Keratinocyte (primary cell): ENCODE measurements at regions not wholly inside any gene's neighbourhood (a gene's known extent, or its start where the extent isn't known, plus 50 kb on each side); places are given as distances from the start of the nearest gene placed in this dataset.
"Not testable (repeated sequence)": the region's sequence is repeated elsewhere in the genome, so short reads cannot be mapped to it uniquely, and the experiment has no call there.

Experiments used
- DNase-seq: peaks from one replicate; pipeline ENCODE4 v3.0.0-alpha.2; 2011; ENCODE audit warnings: low read depth, missing footprints, low spot score
- FAIRE-seq: peaks from 2 replicates; lab custom pipeline; 2011; peaks lifted over from hg19 to GRCh38; lab: Jason Lieb, UNC
- H2AFZ ChIP-seq: 2 replicates; pipeline ENCODE4 v1.6.0; 2012; ENCODE audit warnings: low read length, control low read depth, inconsistent platforms; ENCODE audit not compliant: control insufficient read depth
- H3K27ac ChIP-seq: 2 replicates; pipeline ENCODE4 v1.5.1; 2011; ENCODE audit warnings: low read length; ENCODE audit not compliant: control insufficient read depth, insufficient read depth
- H3K27me3 ChIP-seq: 3 replicates; pipeline ENCODE4 v1.6.0; 2011; ENCODE audit warnings: low read length; ENCODE audit not compliant: control insufficient read depth, insufficient read depth; ENCODE audit errors: extremely low read depth
- H3K36me3 ChIP-seq, 2 experiments: 2 replicates in 1 of 2; 3 replicates in 1 of 2; pipeline ENCODE4 v1.5.1; 2011; ENCODE audit warnings: low read length in 2 of 2, mild to moderate bottlenecking in 1 of 2; ENCODE audit not compliant: control insufficient read depth in 2 of 2, insufficient read depth in 2 of 2; ENCODE audit errors: extremely low read depth in 1 of 2
- H3K4me1 ChIP-seq: 3 replicates; pipeline ENCODE4 v1.5.1; 2011; ENCODE audit warnings: low read length; ENCODE audit not compliant: control insufficient read depth, insufficient read depth; ENCODE audit errors: extremely low read depth
- H3K4me2 ChIP-seq: 3 replicates; pipeline ENCODE4 v1.6.0; 2011; ENCODE audit warnings: low read depth, low read length; ENCODE audit not compliant: control insufficient read depth, insufficient read depth; ENCODE audit errors: extremely low read depth
- H3K4me3 ChIP-seq, 3 experiments: fragments of 200-600 bp in 1 of 3; sonication (generic) in 1 of 3; 2 replicates in 2 of 3; 3 replicates in 1 of 3; pipeline ENCODE4 v1.5.1; 2011 to 2016; ENCODE audit warnings: low read length in 3 of 3, mild to moderate bottlenecking in 3 of 3, control low read depth in 2 of 3, inconsistent platforms in 1 of 3, low read depth in 1 of 3, mixed read lengths in 1 of 3, mixed run types in 1 of 3, moderate library complexity in 1 of 3; ENCODE audit not compliant: control insufficient read depth in 2 of 3, insufficient read depth in 2 of 3; ENCODE audit errors: extremely low read depth in 1 of 3
- H3K79me2 ChIP-seq: 2 replicates; pipeline ENCODE4 v1.6.0; 2012; ENCODE audit warnings: low read length; ENCODE audit not compliant: control insufficient read depth, insufficient read depth
- H3K9ac ChIP-seq: 3 replicates; pipeline ENCODE4 v1.6.0; 2011; ENCODE audit warnings: low read length; ENCODE audit not compliant: control insufficient read depth, insufficient read depth; ENCODE audit errors: extremely low read depth
- H3K9me1 ChIP-seq: 3 replicates; pipeline ENCODE4 v1.6.0; 2011; ENCODE audit warnings: low read length; ENCODE audit not compliant: control insufficient read depth, insufficient read depth; ENCODE audit errors: extremely low read depth
- H3K9me3 ChIP-seq: 2 replicates; pipeline ENCODE4 v1.5.1; 2012; ENCODE audit warnings: low read depth, low read length; ENCODE audit not compliant: control insufficient read depth
- H4K20me1 ChIP-seq: 3 replicates; pipeline ENCODE4 v1.6.0; 2011; ENCODE audit warnings: low read length; ENCODE audit not compliant: control insufficient read depth, insufficient read depth; ENCODE audit errors: extremely low read depth
- EZH2 ChIP-seq: IDR thresholded peaks from one replicate; pipeline ENCODE4 v1.6.1; 2012; ENCODE audit warnings: inconsistent platforms, mild to moderate bottlenecking, low read length, moderate library complexity
- dilution Hi-C: fragments of 300-500 bp; cut with MboI; formaldehyde crosslinking; loops from one replicate; pipeline ENCODE4 v1.7.0; 2020; ENCODE audit warnings: low sequenced_read_pairs; ENCODE audit not compliant: extremely low pct_ligation_motif_present
- TF ChIP-seq, protein P1 (sequence below), 3 experiments: IDR thresholded peaks in 1 of 3; conservative IDR thresholded peaks in 1 of 3; optimal IDR thresholded peaks in 1 of 3; 2 replicates in 2 of 3; 3 replicates in 1 of 3; pipeline versions ENCODE3 to v1.5.1; 2011; ENCODE audit warnings: low read length in 3 of 3, mild to moderate bottlenecking in 3 of 3, moderate library complexity in 2 of 3, control low read depth in 1 of 3, inconsistent platforms in 1 of 3; ENCODE audit not compliant: insufficient read depth in 2 of 3; ENCODE audit errors: extremely low read depth in 1 of 3

GRCh38 chr2:21787941-21788340, 664.2 kb downstream of the TDRD15 start:
- FAIRE-seq = no peak
- no peaks in the 10 kb centered on the region for H3K27me3 ChIP-seq
- no peak for TF ChIP-seq EZH2
- TF ChIP-seq, protein P1, sequence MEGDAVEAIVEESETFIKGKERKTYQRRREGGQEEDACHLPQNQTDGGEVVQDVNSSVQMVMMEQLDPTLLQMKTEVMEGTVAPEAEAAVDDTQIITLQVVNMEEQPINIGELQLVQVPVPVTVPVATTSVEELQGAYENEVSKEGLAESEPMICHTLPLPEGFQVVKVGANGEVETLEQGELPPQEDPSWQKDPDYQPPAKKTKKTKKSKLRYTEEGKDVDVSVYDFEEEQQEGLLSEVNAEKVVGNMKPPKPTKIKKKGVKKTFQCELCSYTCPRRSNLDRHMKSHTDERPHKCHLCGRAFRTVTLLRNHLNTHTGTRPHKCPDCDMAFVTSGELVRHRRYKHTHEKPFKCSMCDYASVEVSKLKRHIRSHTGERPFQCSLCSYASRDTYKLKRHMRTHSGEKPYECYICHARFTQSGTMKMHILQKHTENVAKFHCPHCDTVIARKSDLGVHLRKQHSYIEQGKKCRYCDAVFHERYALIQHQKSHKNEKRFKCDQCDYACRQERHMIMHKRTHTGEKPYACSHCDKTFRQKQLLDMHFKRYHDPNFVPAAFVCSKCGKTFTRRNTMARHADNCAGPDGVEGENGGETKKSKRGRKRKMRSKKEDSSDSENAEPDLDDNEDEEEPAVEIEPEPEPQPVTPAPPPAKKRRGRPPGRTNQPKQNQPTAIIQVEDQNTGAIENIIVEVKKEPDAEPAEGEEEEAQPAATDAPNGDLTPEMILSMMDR (optimal IDR thresholded peaks at IDR 0.05 in 1 of 3, IDR thresholded peaks at IDR 0.05 in 1 of 3, conservative IDR thresholded peaks at IDR 0.05 in 1 of 3; ENCODE audit: extremely low read depth in 1 of 3, insufficient read depth in 2 of 3, low read length in 3 of 3) = no peak
- no peaks in the 10 kb centered on the region for H3K36me3 ChIP-seq
- H3K4me3 ChIP-seq = no peak overlapping the region
- H3K27ac ChIP-seq = no peak overlapping the region
- no peaks in the 10 kb centered on the region for H3K9me3 ChIP-seq
- H4K20me1 ChIP-seq = no peaks in the 10 kb centered on the region
- H3K79me2 ChIP-seq = no peaks in the 10 kb centered on the region
- H3K9ac ChIP-seq = no peak overlapping the region
- DNase-seq = no peak
- H2AFZ ChIP-seq = no peak overlapping the region
- H3K4me1 ChIP-seq = no peaks in the 10 kb centered on the region
- H3K9me1 ChIP-seq = no peaks in the 10 kb centered on the region
- dilution Hi-C loops = no loop called here
- no peak overlapping the region for H3K4me2 ChIP-seq

DNA sequence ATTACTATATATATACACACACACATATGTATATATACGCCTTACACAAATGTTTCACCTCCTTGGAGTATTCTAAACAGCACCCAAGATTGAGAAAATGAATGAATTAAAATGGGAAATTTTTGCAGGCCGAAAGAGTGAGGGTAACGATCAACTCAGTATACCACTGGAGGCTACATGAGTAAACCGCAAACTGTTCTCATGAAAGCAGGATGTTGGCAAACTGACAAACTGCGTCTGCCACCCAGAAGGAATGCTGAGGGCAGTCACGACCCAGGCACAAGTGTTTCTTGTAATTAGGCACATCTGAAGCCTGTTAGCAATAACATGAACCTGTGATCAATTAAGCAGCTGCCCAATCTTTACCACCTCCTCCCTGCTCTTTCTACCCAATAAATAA, 666.5 kb downstream of the TDRD15 start:
- dilution Hi-C loops, FAIRE-seq, H3K4me3 ChIP-seq, H3K27ac ChIP-seq, H3K9me3 ChIP-seq, H3K9me1 ChIP-seq, H3K4me2 ChIP-seq, H3K36me3 ChIP-seq, H3K9ac ChIP-seq, H3K4me1 ChIP-seq, H3K27me3 ChIP-seq, H3K79me2 ChIP-seq, H4K20me1 ChIP-seq, DNase-seq, H2AFZ ChIP-seq: not testable (repeated sequence)

DNA sequence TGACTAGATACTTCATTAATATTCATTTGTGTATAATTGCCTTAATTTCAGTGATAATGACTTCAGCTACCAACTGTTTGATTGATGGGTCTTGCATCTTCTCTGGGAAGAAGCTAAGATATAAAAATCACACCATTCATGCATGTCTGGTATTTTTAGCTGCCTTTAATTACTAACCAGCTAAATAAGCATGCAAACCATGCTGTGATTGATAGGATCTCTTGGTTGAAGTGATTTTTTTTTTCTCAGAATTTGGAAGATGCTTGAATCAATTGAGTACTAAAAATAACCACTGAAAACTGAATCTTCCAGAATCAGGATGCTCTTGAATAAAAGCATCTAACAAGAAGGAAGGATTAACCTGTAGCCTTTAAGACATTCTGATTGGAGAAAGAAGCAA, 668.8 kb downstream of the TDRD15 start:
- Histone ChIP-seq H4K20me1 (no peaks in the 10 kb centered on the region), H3K27me3 (no peaks in the 10 kb centered on the region), H3K27ac (no peak overlapping the region), H3K9me1 (no peaks in the 10 kb centered on the region), H3K4me1 (no peaks in the 10 kb centered on the region), H3K36me3 (no peaks in the 10 kb centered on the region), H3K4me2 (no peak overlapping the region), H3K9ac (no peak overlapping the region), H3K4me3 (no peak overlapping the region), H2AFZ (no peak overlapping the region), H3K9me3 (no peaks in the 10 kb centered on the region), H3K79me2 (no peaks in the 10 kb centered on the region)
- DNase-seq (no peak), FAIRE-seq (no peak)
- TF ChIP-seq EZH2 = no peak
- TF ChIP-seq, protein P1 (optimal IDR thresholded peaks at IDR 0.05 in 1 of 3, IDR thresholded peaks at IDR 0.05 in 1 of 3, conservative IDR thresholded peaks at IDR 0.05 in 1 of 3; ENCODE audit: extremely low read depth in 1 of 3, insufficient read depth in 2 of 3, low read length in 3 of 3) = no peak
- dilution Hi-C loops = no loop called here
